ENCODE measurements at regions not wholly inside any gene's neighbourhood (a gene's known extent, or its start where the extent isn't known, plus 50 kb on each side); places are given as distances from the start of the nearest gene placed in this dataset.

DNA sequence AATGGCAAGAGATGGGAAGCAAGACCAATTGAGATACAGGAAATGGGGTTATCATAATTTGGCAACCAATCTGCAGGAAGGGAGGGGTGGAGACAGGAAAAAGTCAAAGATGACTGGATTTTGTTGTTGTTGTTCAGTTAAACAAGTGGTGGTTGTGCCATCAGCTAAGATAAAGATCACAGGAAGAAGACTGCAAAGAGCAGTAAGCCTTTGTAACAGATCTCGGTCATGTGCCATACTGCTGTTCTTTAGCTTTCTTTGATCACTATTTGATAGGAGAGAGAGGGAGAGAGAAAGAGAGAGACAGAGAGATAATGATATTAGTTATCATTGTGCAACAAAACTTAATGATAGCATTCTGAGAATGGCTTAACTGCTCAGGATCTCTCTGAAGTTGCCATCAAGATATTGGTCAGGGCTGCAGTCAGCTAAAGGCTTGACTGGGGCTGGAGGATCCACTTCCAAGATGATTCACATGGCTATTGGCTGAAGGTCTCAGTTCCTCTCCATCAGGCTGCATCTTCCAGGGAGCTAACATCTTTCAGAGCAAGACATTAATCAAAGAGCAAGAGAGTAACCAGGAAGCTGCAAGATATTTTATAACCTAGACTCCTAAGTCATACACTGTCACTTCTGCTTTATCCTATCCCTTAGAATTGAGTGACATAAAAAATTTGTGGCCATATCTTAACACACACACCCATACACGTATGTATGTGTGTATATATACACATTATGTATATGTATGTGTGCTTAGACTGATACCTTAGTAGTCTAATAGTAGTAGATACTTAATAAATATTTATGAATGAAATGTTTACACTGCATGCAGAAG lies 405.0 kb downstream of the SHISA9 start:
- DNase-seq: no peak
- peaks cover 7% of the 10 kb centered on the region for H3K4me1 Mint-ChIP-seq
- H3K27me3 Mint-ChIP-seq (ENCODE audit: low read depth, poor library complexity): peaks cover 5% of the 10 kb centered on the region
- H3K9me3 Mint-ChIP-seq: no peaks in the 10 kb centered on the region
- H3K27ac Mint-ChIP-seq: no peak overlapping the region
- H3K4me3 Mint-ChIP-seq: no peak overlapping the region
- H3K36me3 Mint-ChIP-seq (ENCODE audit: low read depth): no peaks in the 10 kb centered on the region
- TF ChIP-seq, protein P1, sequence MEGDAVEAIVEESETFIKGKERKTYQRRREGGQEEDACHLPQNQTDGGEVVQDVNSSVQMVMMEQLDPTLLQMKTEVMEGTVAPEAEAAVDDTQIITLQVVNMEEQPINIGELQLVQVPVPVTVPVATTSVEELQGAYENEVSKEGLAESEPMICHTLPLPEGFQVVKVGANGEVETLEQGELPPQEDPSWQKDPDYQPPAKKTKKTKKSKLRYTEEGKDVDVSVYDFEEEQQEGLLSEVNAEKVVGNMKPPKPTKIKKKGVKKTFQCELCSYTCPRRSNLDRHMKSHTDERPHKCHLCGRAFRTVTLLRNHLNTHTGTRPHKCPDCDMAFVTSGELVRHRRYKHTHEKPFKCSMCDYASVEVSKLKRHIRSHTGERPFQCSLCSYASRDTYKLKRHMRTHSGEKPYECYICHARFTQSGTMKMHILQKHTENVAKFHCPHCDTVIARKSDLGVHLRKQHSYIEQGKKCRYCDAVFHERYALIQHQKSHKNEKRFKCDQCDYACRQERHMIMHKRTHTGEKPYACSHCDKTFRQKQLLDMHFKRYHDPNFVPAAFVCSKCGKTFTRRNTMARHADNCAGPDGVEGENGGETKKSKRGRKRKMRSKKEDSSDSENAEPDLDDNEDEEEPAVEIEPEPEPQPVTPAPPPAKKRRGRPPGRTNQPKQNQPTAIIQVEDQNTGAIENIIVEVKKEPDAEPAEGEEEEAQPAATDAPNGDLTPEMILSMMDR (IDR thresholded peaks at IDR 0.05): no peak

DNA sequence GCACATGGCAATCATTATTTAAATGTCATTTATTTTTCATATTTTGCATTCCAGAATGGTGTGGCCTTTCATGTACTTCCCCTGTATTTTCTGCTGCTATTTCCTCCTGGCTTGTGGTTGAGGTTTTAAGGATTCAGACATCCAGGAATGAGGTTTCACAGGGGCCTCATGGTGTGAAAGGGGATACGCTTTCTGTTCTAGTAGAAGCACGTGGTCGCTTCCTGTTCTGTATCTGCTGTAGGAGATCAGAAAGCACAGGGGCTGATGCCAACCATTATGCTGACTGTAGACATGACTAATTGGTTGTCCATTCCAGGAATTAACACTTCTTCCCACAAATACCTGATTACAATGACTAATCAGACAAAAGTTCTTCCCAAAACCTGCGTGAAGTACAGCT lies 405.9 kb downstream of the SHISA9 start:
- DNase-seq: no peak
- H3K4me3 Mint-ChIP-seq: no peak overlapping the region
- H3K9me3 Mint-ChIP-seq: no peaks in the 10 kb centered on the region
- no peaks in the 10 kb centered on the region for H3K36me3 Mint-ChIP-seq (ENCODE audit: low read depth)
- TF ChIP-seq, protein P1 (IDR thresholded peaks at IDR 0.05): no peak
- peaks cover 5% of the 10 kb centered on the region for H3K27me3 Mint-ChIP-seq (ENCODE audit: low read depth, poor library complexity)
- no peak overlapping the region for H3K27ac Mint-ChIP-seq
- H3K4me1 Mint-ChIP-seq: peaks cover 7% of the 10 kb centered on the region

DNA sequence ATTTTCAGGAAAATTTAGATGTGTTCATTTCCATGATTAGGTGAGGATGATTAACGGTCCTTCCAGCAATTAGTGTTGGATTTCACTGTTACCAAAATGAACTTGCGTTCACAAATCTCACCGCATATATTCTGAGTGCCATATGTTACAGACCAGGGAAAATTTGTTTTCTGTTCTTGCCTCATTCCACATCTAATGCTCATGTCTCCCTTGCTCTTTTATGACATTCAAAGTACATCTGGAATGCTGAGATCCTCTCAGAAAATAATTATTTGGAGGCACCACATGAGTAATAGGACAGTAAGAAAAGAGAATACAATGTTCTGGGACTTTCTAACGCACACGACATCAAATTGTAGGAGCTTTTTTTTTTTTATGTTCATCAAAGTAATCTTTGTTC lies 406.5 kb downstream of the SHISA9 start:
- Mint-ChIP-seq H3K4me1 (peaks cover 7% of the 10 kb centered on the region), H3K27ac (no peak overlapping the region), H3K4me3 (no peak overlapping the region), H3K36me3 (ENCODE audit: low read depth) (no peaks in the 10 kb centered on the region), H3K9me3 (no peaks in the 10 kb centered on the region), H3K27me3 (ENCODE audit: low read depth, poor library complexity) (peaks cover 5% of the 10 kb centered on the region)
- TF ChIP-seq, protein P1 (IDR thresholded peaks at IDR 0.05): no peak
- DNase-seq: no peak

DNA sequence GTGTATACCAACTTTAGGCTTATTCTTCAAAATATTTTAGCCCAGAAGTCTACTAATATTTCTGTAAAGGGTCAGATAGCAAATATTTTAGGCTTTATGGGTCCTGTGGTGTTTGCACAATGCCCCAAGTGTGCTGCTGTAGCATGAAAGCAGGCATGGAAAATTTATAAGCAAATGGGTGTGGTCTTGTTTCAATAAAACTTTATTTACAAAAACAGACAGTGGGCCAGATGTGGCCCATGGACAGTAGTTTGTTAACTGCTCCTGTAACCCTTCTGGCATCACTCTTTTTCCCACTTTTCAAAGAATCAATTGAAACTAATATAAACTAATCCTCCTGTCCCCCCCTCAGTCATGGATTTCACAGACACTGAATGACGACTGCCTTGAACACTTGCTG lies 410.7 kb downstream of the SHISA9 start:
- H3K9me3 Mint-ChIP-seq: no peaks in the 10 kb centered on the region
- no peak for DNase-seq
- TF ChIP-seq, protein P1 (IDR thresholded peaks at IDR 0.05): no peak
- no peaks in the 10 kb centered on the region for H3K27me3 Mint-ChIP-seq (ENCODE audit: low read depth, poor library complexity)
- no peak overlapping the region for H3K4me3 Mint-ChIP-seq
- H3K27ac Mint-ChIP-seq: no peak overlapping the region
- peaks cover 13% of the 10 kb centered on the region for H3K4me1 Mint-ChIP-seq
- H3K36me3 Mint-ChIP-seq (ENCODE audit: low read depth): no peaks in the 10 kb centered on the region

DNA sequence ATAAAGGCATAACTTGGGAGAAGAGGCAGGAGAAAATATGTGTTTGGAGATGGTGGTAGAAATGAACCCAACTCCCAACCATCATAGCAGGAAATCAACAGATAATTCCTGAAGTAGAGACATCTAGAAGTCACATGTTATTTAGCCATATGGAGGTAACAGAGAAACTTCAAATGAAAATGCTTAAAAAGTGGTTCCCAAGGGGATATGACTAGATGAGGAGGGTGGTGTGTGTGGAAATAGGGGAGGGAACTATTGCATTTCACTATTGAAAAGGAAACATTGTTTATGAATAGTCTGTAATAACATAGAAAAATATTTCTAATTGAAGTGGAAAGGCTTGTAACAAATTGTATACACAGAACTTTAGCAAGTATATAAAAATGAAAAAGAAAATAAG lies 412.0 kb downstream of the SHISA9 start:
- no peaks in the 10 kb centered on the region for H3K9me3 Mint-ChIP-seq
- H3K36me3 Mint-ChIP-seq (ENCODE audit: low read depth): no peaks in the 10 kb centered on the region
- TF ChIP-seq, protein P1 (IDR thresholded peaks at IDR 0.05): no peak
- H3K27ac Mint-ChIP-seq: no peak overlapping the region
- H3K4me1 Mint-ChIP-seq: peaks cover 7% of the 10 kb centered on the region
- no peaks in the 10 kb centered on the region for H3K27me3 Mint-ChIP-seq (ENCODE audit: low read depth, poor library complexity)
- DNase-seq: no peak
- H3K4me3 Mint-ChIP-seq: no peak overlapping the region

DNA sequence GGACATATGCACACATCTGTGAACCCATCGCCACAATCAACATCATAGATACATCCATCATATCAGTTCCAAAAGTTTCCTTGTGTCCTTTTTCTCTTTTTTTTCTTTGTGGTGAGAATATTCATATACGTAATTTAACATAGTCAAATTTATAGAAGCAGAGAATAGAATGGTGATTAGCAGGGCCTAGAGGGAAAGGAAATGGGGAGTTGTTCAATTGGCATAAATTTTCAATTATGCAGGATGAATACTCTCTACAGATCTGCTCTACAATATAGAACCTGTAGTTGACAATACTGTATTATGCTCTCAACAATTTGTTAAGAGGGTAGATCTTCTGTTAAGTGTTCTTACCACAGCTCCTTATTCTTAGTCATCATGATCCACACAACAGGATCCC lies 413.2 kb downstream of the SHISA9 start:
- Mint-ChIP-seq H3K27ac (no peak overlapping the region), H3K36me3 (ENCODE audit: low read depth) (no peaks in the 10 kb centered on the region), H3K9me3 (no peaks in the 10 kb centered on the region), H3K4me1 (peaks cover 7% of the 10 kb centered on the region), H3K27me3 (ENCODE audit: low read depth, poor library complexity) (no peaks in the 10 kb centered on the region), H3K4me3 (no peak overlapping the region)
- TF ChIP-seq, protein P1 (IDR thresholded peaks at IDR 0.05): no peak
- DNase-seq: no peak
